GM12878 (cell line): ENCODE measurements at regions not wholly inside any gene's neighbourhood (a gene's known extent, or its start where the extent isn't known, plus 50 kb on each side); places are given as distances from the start of the nearest gene placed in this dataset.

Experiments
- ATAC-seq: fragments of 200-7000 bp; cut with Tn5 transposase; 3 replicates; pipeline ENCODE4 v1.9.1; 2020; ENCODE audit warnings: mild to moderate bottlenecking, moderate library complexity
- BruUV-seq: library from RNA; stranded (reverse); fragments of 400-500 nt; replicated peaks from 2 replicates; lab custom pipeline; 2021; lab: Mats Ljungman, UMichigan
- CTCF ChIA-PET: fragments of 300-600 bp; sonication (Branson Sonifier 250); formaldehyde crosslinking; extraction: SDS; loops from one replicate; lab custom pipeline; 2021; ENCODE audit warnings: inconsistent platforms; lab: Yijun Ruan, JAX
- POLR2A ChIA-PET: fragments of 350-600 bp; formaldehyde crosslinking; extraction: SDS; loops from one replicate; lab custom pipeline; 2021; ENCODE audit warnings: inconsistent platforms; lab: Charles Lee
- RAD21 ChIA-PET: fragments of 300-600 bp; sonication (Branson Sonifier 250); formaldehyde crosslinking; loops from one replicate; lab custom pipeline; 2023; ENCODE audit warnings: antibody characterized with exemption; ENCODE audit not compliant: unreplicated experiment; lab: Charles Lee
- SMC1A ChIA-PET: fragments of 300-600 bp; sonication (Branson Sonifier 250); formaldehyde crosslinking; loops from one replicate; lab custom pipeline; 2023; ENCODE audit not compliant: unreplicated experiment, uncharacterized antibody; lab: Charles Lee
- DNase-seq: peaks from one replicate; pipeline ENCODE4 v3.0.0-alpha.2; 2011; ENCODE audit warnings: low read depth, low spot score
- FAIRE-seq: peaks from 3 replicates; lab custom pipeline; 2011; peaks lifted over from hg19 to GRCh38; lab: Jason Lieb, UNC
- H2AFZ ChIP-seq: 2 replicates; pipeline ENCODE4 v1.6.0; 2011; ENCODE audit warnings: low read depth, low read length, control low read depth; ENCODE audit not compliant: control insufficient read depth
- H3K27ac ChIP-seq: 2 replicates; pipeline ENCODE4 v1.5.1; 2011; ENCODE audit warnings: control low read depth; ENCODE audit not compliant: control insufficient read depth, insufficient read depth
- H3K27me3 ChIP-seq, 2 experiments: replicated peaks in 1 of 2; 2 replicates each; pipeline versions ENCODE4 v1.6.0 to v1.6.1; 2011; ENCODE audit warnings: low read length in 1 of 2; ENCODE audit not compliant: control insufficient read depth in 2 of 2, insufficient read depth in 2 of 2
- H3K36me3 ChIP-seq, 2 experiments: 2 replicates each; pipeline ENCODE4 v1.5.1; 2011; ENCODE audit warnings: low read length in 1 of 2; ENCODE audit not compliant: control insufficient read depth in 2 of 2, insufficient read depth in 2 of 2
- H3K4me1 ChIP-seq: 2 replicates; pipeline ENCODE4 v1.6.1; 2011; ENCODE audit warnings: mild to moderate bottlenecking, low read length, moderate library complexity, mixed read lengths; ENCODE audit not compliant: control insufficient read depth, insufficient read depth
- H3K4me2 ChIP-seq: 2 replicates; pipeline ENCODE4 v1.6.0; 2011; ENCODE audit warnings: control low read depth; ENCODE audit not compliant: control insufficient read depth, insufficient read depth
- H3K4me3 ChIP-seq: fragments of 200-600 bp; sonication (generic); 2 replicates; pipeline ENCODE4 v1.5.1; 2016
- H3K79me2 ChIP-seq: 2 replicates; pipeline ENCODE4 v1.6.0; 2011; ENCODE audit warnings: low read length; ENCODE audit not compliant: control insufficient read depth, insufficient read depth
- H3K9ac ChIP-seq: 2 replicates; pipeline ENCODE4 v1.8.0; 2011; ENCODE audit warnings: low read length, control low read depth, mixed read lengths; ENCODE audit not compliant: control insufficient read depth, insufficient read depth
- H3K9me3 ChIP-seq: replicated peaks from 3 replicates; pipeline ENCODE4 v1.5.1; 2011; ENCODE audit warnings: mild to moderate bottlenecking, low read length; ENCODE audit not compliant: control insufficient read depth, insufficient read depth
- H4K20me1 ChIP-seq: 2 replicates; pipeline ENCODE4 v1.6.0; 2011; ENCODE audit not compliant: control insufficient read depth, insufficient read depth
- IKZF2 ChIP-seq, 2 experiments: fragments of 450-650 bp; IDR thresholded peaks; 2 replicates each; pipeline ENCODE4 v1.6.1; 2017; ENCODE audit warnings: mild to moderate bottlenecking in 2 of 2, moderate library complexity in 2 of 2
- IRF3 ChIP-seq: fragments of 450-650 bp; IDR thresholded peaks from 2 replicates; pipeline ENCODE4 v1.6.1; 2014; ENCODE audit warnings: mild to moderate bottlenecking
- MTA2 ChIP-seq: fragments of 450-650 bp; IDR thresholded peaks from 2 replicates; pipeline ENCODE4 v1.6.1; 2016; ENCODE audit warnings: low read depth, mild to moderate bottlenecking, moderate library complexity
- MTA3 ChIP-seq: IDR thresholded peaks from 2 replicates; pipeline ENCODE4 v1.6.1; 2012; ENCODE audit warnings: low read length, inconsistent platforms, borderline replicate concordance
- RELB ChIP-seq: fragments of 450-650 bp; IDR thresholded peaks from 2 replicates; pipeline ENCODE4 v1.6.1; 2017; ENCODE audit warnings: low read depth, mild to moderate bottlenecking, moderate library complexity
- SPI1 ChIP-seq: IDR thresholded peaks from 2 replicates; pipeline ENCODE4 v1.6.1; 2011; ENCODE audit warnings: low read depth, mild to moderate bottlenecking, low read length, moderate library complexity, borderline replicate concordance; ENCODE audit not compliant: insufficient read depth
- WGBS: methylation state at CpG from one replicate; pipeline ENCODE4 v1.1.6; 2016; ENCODE audit warnings: low lambda C conversion rate; ENCODE audit not compliant: insufficient replicate concordance, insufficient coverage; ENCODE audit errors: missing lambda C conversion rate; 5-methylcytosine and 5-hydroxymethylcytosine counted together
- in situ Hi-C: fragments of 300-500 bp; cut with MboI; formaldehyde crosslinking; loops from 9 replicates; pipeline ENCODE4 v1.14.3; 2018; ENCODE audit warnings: mixed read lengths
- intact Hi-C: fragments of 100-400 bp; cut with micrococcal nuclease; formaldehyde crosslinking; loops from one replicate; pipeline ENCODE4 v1.14.2; 2022; ENCODE audit not compliant: unreplicated experiment

GRCh38 chr9:38329968-38330367 is 62.5 kb upstream of the ALDH1B1 start:
- H3K36me3 ChIP-seq = no peaks in the 10 kb centered on the region
- no peak for FAIRE-seq
- H3K4me1 ChIP-seq = no peaks in the 10 kb centered on the region
- in situ Hi-C loops = loop anchor here (10.0 kb wide), 1 partner anchor 55 kb away; no protein-coding TSS in a partner anchor
- no peak overlapping the region for H3K27ac ChIP-seq
- no TSS peak for BruUV-seq
- H2AFZ ChIP-seq = no peak overlapping the region
- H3K4me2 ChIP-seq = no peak overlapping the region
- no peak for ATAC-seq
- ChIA-PET POLR2A (interaction anchor here (0.7 kb wide), 1 partner anchor 159 kb away, joined by 3 read pairs; no protein-coding TSS in a partner anchor), CTCF (interaction anchor here (0.8 to 1.9 kb wide), 4 partner anchors 10 to 242 kb away, joined by 3 to 7 read pairs (median 4); no protein-coding TSS in a partner anchor), RAD21 (interaction anchor here (0.8 to 1.5 kb wide), 2 partner anchors 240 to 242 kb away, joined by 4 to 6 read pairs; no protein-coding TSS in a partner anchor), SMC1A (interaction anchor here (0.8 to 3.8 kb wide), 6 partner anchors 8 to 241 kb away, joined by 3 to 30 read pairs (median 5); no protein-coding TSS in a partner anchor)
- DNase-seq = no peak
- no peaks in the 10 kb centered on the region for H4K20me1 ChIP-seq
- H3K9ac ChIP-seq = no peak overlapping the region
- WGBS = 74% methylated on average over 11 of the region's 11 CpGs
- H3K4me3 ChIP-seq = no peak overlapping the region
- no peaks in the 10 kb centered on the region for H3K79me2 ChIP-seq
- H3K9me3 ChIP-seq = no peaks in the 10 kb centered on the region
- no peaks in the 10 kb centered on the region for H3K27me3 ChIP-seq
- intact Hi-C loops = no loop called here
- no peak for TF ChIP-seq IRF3

- ChIA-PET SMC1A (interaction anchor here (1.0 to 3.8 kb wide), 7 partner anchors 9 to 426 kb away, joined by 3 to 30 read pairs (median 6); no protein-coding TSS in a partner anchor), RAD21 (interaction anchor here (0.5 to 1.5 kb wide), 5 partner anchors 9 to 763 kb away, joined by 3 to 6 read pairs (median 3); no protein-coding TSS in a partner anchor), CTCF (interaction anchor here (1.0 to 1.9 kb wide), 3 partner anchors 9 to 241 kb away, joined by 3 to 7 read pairs (median 5); no protein-coding TSS in a partner anchor), POLR2A (interaction anchor here (0.6 to 1.0 kb wide), 2 partner anchors 10 to 925 kb away, joined by 3 to 4 read pairs; no protein-coding TSS in a partner anchor)
- Histone ChIP-seq H2AFZ (no peak overlapping the region), H3K27me3 (no peaks in the 10 kb centered on the region), H3K9ac (no peak overlapping the region), H3K4me1 (no peaks in the 10 kb centered on the region), H3K4me3 (no peak overlapping the region), H3K9me3 (no peaks in the 10 kb centered on the region), H3K79me2 (no peaks in the 10 kb centered on the region), H3K36me3 (no peaks in the 10 kb centered on the region), H4K20me1 (no peaks in the 10 kb centered on the region), H3K4me2 (no peak overlapping the region), H3K27ac (no peak overlapping the region)
- WGBS = 0% methylated on average over 1 of the region's 1 CpG
- TF ChIP-seq SPI1 = peak; percentile 59; the same call in 1 of the 2 replicates
- peak; percentile 71; the same call in 1 of the 2 replicates for TF ChIP-seq MTA2
- peak in 1 of 2 experiments; percentile 20; a peak in 1 of 4 replicates for TF ChIP-seq IKZF2 (IDR thresholded peaks at IDR 0.05)
- no peak for TF ChIP-seq MTA3
- TF ChIP-seq RELB = peak; percentile 24; the same call in 1 of the 2 replicates
- DNase-seq (no peak), FAIRE-seq (no peak), ATAC-seq (no peak)
- BruUV-seq = no TSS peak
- intact Hi-C loops = no loop called here
- in situ Hi-C loops = no loop called here
Observed at GRCh38 chr9:38328765-38329164, 63.7 kb upstream of the ALDH1B1 start.
